Ectodermal cell (in vitro differentiated cells): ENCODE measurements at regions not wholly inside any gene's neighbourhood (a gene's known extent, or its start where the extent isn't known, plus 50 kb on each side); places are given as distances from the start of the nearest gene placed in this dataset.

Experiments used
- H3K27ac ChIP-seq: 2 replicates; pipeline ENCODE4 v1.7.0; 2013; ENCODE audit warnings: mild to moderate bottlenecking, low read depth, low read length; ENCODE audit not compliant: insufficient read depth, poor library complexity, severe bottlenecking
- H3K27me3 ChIP-seq: 2 replicates; pipeline ENCODE4 v1.7.0; 2013; ENCODE audit warnings: mild to moderate bottlenecking, low read length; ENCODE audit not compliant: insufficient read depth, control insufficient read depth, poor library complexity, severe bottlenecking
- H3K36me3 ChIP-seq: one replicate; pipeline ENCODE4 v1.7.0; 2013; ENCODE audit warnings: low read length; ENCODE audit not compliant: control insufficient read depth, insufficient read depth
- H3K4me1 ChIP-seq: one replicate; pipeline ENCODE4 v1.7.0; 2013; ENCODE audit warnings: low read length; ENCODE audit not compliant: control insufficient read depth, insufficient read depth
- H3K4me3 ChIP-seq: 2 replicates; pipeline ENCODE4 v1.7.0; 2013; ENCODE audit warnings: low read depth, low read length, control low read depth; ENCODE audit not compliant: insufficient read depth
- H3K9me3 ChIP-seq: 2 replicates; pipeline ENCODE4 v1.7.0; 2013; ENCODE audit warnings: mild to moderate bottlenecking, low read length, moderate library complexity; ENCODE audit not compliant: control insufficient read depth
- WGBS, 2 experiments: methylation state at CpG; one replicate each; pipeline ENCODE4 v1.1.7; 2013; ENCODE audit warnings: missing lambda C conversion rate in 2 of 2; 5-methylcytosine and 5-hydroxymethylcytosine counted together

- H3K4me3 ChIP-seq = no peak overlapping the region
- H3K9me3 ChIP-seq = no peaks in the 10 kb centered on the region
- no peak overlapping the region for H3K27ac ChIP-seq
- no peaks in the 10 kb centered on the region for H3K27me3 ChIP-seq
- WGBS, 2 experiments = 100% methylated on average over 2 of the region's 2 CpGs; no CpG with 5 or more reads in 1 of the 2 experiments
- no peaks in the 10 kb centered on the region for H3K36me3 ChIP-seq
- H3K4me1 ChIP-seq = no peaks in the 10 kb centered on the region
These were observed 341.8 kb downstream of the FGF9 start for GRCh38 chr13:22012686-22013085.

GRCh38 chr13:22014469-22014868, 343.6 kb downstream of the FGF9 start:
- WGBS, 2 experiments = 87 to 95% methylated on average over 5 of the region's 6 CpGs
- Histone ChIP-seq H3K27ac (no peak overlapping the region), H3K9me3 (no peaks in the 10 kb centered on the region), H3K27me3 (no peaks in the 10 kb centered on the region), H3K36me3 (no peaks in the 10 kb centered on the region), H3K4me3 (no peak overlapping the region), H3K4me1 (no peaks in the 10 kb centered on the region)

DNA sequence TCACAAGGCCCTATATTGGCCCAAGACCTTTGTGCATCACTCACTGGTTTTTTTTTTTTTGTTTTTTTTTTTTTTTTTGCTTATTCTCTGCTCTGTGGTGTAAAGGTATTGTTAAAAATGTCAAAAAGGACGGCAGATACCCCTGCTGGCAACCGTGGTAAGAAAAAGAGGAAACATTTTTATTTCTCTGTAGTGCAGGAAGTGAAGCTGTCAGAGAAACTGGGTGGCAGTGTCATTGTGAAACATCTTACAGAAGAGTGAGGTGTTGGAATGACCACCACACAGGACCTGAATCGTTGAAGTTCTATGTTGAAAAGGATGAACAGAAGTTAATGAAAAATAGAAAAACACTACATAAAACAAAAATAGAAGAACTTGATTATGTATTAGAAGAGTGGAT, 346.4 kb downstream of the FGF9 start:
- H3K4me3 ChIP-seq = no peak overlapping the region
- H3K27me3 ChIP-seq = no peaks in the 10 kb centered on the region
- no peaks in the 10 kb centered on the region for H3K4me1 ChIP-seq
- H3K36me3 ChIP-seq = no peaks in the 10 kb centered on the region
- WGBS, 2 experiments = 76 to 87% methylated on average over 2 to 3 of the region's 3 CpGs
- no peaks in the 10 kb centered on the region for H3K9me3 ChIP-seq
- no peak overlapping the region for H3K27ac ChIP-seq

DNA sequence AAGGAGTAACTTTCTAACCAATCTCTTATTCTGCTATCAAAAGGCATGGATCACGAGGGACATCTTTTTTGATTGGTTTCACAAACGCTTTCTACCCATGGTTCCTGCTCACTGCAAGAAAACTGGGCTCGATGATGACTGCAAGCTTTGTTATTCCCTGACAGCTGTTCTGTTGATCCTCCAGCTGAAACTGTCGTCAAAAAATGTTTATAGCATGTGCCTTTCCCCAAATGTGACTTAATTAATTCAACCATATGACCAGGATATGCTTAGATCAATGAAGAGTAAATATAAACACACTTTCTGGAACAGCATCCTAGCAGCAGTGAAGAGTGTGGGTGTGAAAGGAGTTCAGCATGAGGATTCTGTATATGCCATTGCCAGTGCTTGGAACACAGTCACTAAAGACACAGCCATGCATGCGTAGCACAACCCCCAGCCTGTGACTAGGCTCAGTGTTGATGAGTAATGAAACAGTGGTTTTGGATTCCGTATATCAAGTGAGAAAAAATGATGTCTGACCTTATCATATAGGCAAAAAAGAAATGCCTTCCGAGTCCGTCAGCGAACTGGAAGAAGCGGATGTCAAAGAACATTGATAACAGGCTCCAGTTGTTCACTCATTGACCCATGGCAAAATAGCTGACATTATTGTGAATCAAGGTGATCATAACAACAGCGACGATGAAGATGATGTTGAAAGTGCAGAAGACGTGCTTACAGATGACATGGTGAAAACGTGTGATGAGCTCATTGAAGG, 347.4 kb downstream of the FGF9 start:
- Histone ChIP-seq H3K27me3 (no peaks in the 10 kb centered on the region), H3K27ac (no peak overlapping the region), H3K4me3 (no peak overlapping the region), H3K9me3 (no peaks in the 10 kb centered on the region), H3K4me1 (no peaks in the 10 kb centered on the region), H3K36me3 (no peaks in the 10 kb centered on the region)
- 94 to 96% methylated on average over 14 of the region's 14 CpGs for WGBS, 2 experiments

GRCh38 chr13:22018836-22019210, 347.9 kb downstream of the FGF9 start:
- H3K27me3 ChIP-seq = no peaks in the 10 kb centered on the region
- no peaks in the 10 kb centered on the region for H3K4me1 ChIP-seq
- H3K9me3 ChIP-seq = no peaks in the 10 kb centered on the region
- no peak overlapping the region for H3K27ac ChIP-seq
- no peak overlapping the region for H3K4me3 ChIP-seq
- WGBS, 2 experiments = 95 to 97% methylated on average over 4 of the region's 4 CpGs
- no peaks in the 10 kb centered on the region for H3K36me3 ChIP-seq

DNA sequence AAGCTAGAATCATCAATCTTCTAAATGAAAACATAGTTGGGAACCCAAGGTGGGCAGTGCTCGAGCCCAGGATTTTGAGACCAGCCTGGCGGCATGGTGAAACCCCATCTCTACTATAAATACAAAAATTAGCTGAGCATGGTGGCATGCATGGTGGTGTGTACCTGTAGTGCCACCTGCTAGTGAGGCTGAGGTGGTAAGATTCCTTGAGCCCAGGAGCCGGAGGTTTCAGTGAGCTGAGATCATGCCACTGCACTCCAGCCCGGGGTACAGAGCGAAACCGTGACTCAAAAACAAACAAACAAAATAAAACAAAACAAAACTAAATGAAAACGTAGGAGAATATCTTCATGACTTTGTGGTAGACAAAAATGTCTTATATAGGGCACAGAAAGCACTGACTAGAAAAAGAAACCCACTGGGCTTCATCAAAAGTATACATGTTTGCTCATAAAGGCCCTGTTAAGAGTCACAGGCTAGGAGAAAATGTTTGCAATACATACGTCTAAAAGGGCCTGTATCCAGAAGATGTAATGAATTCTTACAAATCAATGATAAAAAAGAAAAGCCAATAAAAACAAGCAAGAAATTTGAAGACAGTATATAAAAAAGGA, 353.6 kb downstream of the FGF9 start:
- no peaks in the 10 kb centered on the region for H3K9me3 ChIP-seq
- no peaks in the 10 kb centered on the region for H3K4me1 ChIP-seq
- H3K27ac ChIP-seq = no peak overlapping the region
- no peaks in the 10 kb centered on the region for H3K36me3 ChIP-seq
- H3K4me3 ChIP-seq = no peak overlapping the region
- no peaks in the 10 kb centered on the region for H3K27me3 ChIP-seq
- WGBS, 2 experiments = 89 to 98% methylated on average over 7 to 8 of the region's 8 CpGs

DNA sequence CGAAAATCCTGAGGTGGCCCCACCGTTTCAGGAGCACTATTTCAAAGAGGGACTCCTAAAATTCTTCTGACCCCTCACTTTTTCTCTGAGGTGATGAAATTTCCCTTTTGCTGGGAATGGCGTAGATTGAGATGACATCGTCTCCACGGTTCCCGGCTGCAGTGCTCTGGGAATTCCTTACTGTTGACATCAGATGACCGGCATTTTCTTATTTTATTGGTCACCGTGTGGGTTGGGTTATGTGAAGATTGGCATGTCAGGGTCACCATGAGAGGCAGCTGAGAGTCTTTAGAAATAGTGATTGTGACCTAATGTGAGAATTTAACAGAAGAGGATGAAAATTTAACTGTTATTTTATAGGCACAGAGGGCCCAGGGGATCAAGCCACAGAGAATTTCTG, 356.7 kb downstream of the FGF9 start:
- H3K9me3 ChIP-seq = no peaks in the 10 kb centered on the region
- H3K36me3 ChIP-seq = no peaks in the 10 kb centered on the region
- no peaks in the 10 kb centered on the region for H3K27me3 ChIP-seq
- H3K27ac ChIP-seq = no peak overlapping the region
- H3K4me3 ChIP-seq = no peak overlapping the region
- 89 to 94% methylated on average over 8 of the region's 8 CpGs for WGBS, 2 experiments
- H3K4me1 ChIP-seq = no peaks in the 10 kb centered on the region

GRCh38 chr13:22028831-22029230, 358.0 kb downstream of the FGF9 start:
- H3K4me3 ChIP-seq = no peak overlapping the region
- H3K27me3 ChIP-seq = no peaks in the 10 kb centered on the region
- H3K27ac ChIP-seq = no peak overlapping the region
- 91% methylated on average over 7 of the region's 7 CpGs for WGBS, 2 experiments
- H3K9me3 ChIP-seq = no peaks in the 10 kb centered on the region
- no peaks in the 10 kb centered on the region for H3K36me3 ChIP-seq
- no peaks in the 10 kb centered on the region for H3K4me1 ChIP-seq

GRCh38 chr13:22030321-22030720, 359.4 kb downstream of the FGF9 start:
- Histone ChIP-seq H3K4me3 (no peak overlapping the region), H3K36me3 (no peaks in the 10 kb centered on the region), H3K4me1 (no peaks in the 10 kb centered on the region), H3K27me3 (no peaks in the 10 kb centered on the region), H3K27ac (no peak overlapping the region), H3K9me3 (no peaks in the 10 kb centered on the region)
- 94 to 96% methylated on average over 6 of the region's 6 CpGs for WGBS, 2 experiments

DNA sequence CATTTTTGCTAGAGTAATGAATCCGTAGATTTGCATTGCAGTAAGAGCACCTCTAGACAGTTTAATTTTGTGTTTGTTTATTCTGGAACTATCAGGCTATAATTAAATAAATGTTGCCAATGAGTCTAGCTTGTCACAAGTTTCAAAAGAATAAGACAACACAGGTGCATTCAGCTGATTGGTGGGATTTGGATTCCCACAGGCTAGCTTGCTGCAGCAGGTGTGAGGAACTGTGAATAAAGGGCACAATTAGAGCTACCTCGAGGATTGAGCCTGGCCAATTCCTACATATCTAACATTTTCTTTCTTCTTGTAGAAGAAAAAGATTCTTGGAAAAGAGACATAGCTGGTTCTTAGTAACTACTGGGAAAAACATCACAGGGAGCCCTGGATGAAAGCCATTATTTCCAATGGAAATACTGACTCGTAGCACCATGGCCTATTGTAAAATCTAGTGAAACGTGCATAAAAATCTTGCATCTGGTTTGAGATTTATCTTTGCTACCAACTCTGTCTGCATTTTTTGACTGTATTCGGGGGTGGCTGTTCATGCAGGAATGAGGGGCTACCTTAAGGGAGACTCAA, 360.9 kb downstream of the FGF9 start:
- WGBS, 2 experiments = 86 to 93% methylated on average over 4 to 5 of the region's 5 CpGs
- H3K27ac ChIP-seq = no peak overlapping the region
- H3K27me3 ChIP-seq = no peaks in the 10 kb centered on the region
- H3K9me3 ChIP-seq = no peaks in the 10 kb centered on the region
- no peaks in the 10 kb centered on the region for H3K36me3 ChIP-seq
- no peaks in the 10 kb centered on the region for H3K4me1 ChIP-seq
- H3K4me3 ChIP-seq = no peak overlapping the region
